ENCODE measurements at regions not wholly inside any gene's neighbourhood (a gene's known extent, or its start where the extent isn't known, plus 50 kb on each side); places are given as distances from the start of the nearest gene placed in this dataset.

- TF ChIP-seq, protein P1, sequence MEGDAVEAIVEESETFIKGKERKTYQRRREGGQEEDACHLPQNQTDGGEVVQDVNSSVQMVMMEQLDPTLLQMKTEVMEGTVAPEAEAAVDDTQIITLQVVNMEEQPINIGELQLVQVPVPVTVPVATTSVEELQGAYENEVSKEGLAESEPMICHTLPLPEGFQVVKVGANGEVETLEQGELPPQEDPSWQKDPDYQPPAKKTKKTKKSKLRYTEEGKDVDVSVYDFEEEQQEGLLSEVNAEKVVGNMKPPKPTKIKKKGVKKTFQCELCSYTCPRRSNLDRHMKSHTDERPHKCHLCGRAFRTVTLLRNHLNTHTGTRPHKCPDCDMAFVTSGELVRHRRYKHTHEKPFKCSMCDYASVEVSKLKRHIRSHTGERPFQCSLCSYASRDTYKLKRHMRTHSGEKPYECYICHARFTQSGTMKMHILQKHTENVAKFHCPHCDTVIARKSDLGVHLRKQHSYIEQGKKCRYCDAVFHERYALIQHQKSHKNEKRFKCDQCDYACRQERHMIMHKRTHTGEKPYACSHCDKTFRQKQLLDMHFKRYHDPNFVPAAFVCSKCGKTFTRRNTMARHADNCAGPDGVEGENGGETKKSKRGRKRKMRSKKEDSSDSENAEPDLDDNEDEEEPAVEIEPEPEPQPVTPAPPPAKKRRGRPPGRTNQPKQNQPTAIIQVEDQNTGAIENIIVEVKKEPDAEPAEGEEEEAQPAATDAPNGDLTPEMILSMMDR (conservative IDR thresholded peaks at IDR 0.05; ENCODE audit: low read depth, low read length) = no peak
- DNase-seq (ENCODE audit: low read depth) = no peak
- H3K4me3 ChIP-seq (ENCODE audit: low read depth, low read length) = no peak overlapping the region
Observed at GRCh38 chr14:96978525-96979272, 181.5 kb downstream of the VRK1 start.

DNA sequence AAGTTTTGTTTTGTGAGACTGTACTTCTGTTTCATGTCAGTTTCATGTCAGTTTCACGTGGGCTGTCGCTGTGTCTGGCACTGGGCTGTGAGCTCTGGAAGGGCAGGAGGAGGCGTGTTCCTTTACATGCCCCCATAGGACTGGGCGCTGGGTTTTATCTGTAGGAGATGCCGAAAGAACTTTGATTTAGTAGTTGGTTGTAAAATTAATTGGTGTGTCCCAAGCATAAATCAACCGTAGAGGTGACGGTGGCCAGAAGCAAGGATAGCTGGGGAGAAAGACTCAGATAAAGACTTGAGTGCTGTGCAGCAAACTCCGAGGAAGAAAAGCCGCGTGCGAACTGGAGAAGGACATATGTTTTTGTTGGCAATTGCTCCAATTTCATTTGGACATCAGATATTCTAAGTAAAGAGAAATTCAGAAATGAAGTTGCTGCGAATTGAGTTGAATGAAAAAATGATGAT is 182.5 kb downstream of the VRK1 start:
- no peak for DNase-seq (ENCODE audit: low read depth)
- TF ChIP-seq, protein P1 (conservative IDR thresholded peaks at IDR 0.05; ENCODE audit: low read depth, low read length) = no peak
- no peak overlapping the region for H3K4me3 ChIP-seq (ENCODE audit: low read depth, low read length)

DNA sequence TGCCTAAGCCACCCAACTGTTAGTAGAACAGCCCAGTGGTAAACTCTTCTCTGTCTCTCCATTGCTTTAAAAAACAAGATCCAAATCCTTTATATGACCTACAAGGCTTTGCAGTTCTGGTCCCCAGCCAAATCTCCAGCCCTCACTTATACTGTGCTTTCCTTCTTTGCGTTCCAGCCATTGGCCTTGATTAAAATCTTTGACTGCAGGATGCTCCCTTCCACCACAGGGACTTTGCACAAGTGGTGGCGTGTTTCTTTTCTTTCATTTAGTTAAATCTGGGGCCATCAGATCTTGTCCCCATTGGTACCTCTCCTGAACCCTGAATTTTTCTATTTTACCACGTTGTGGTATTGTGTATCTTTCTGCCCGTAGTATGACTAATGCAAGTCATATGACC is 183.7 kb downstream of the VRK1 start:
- no peak for DNase-seq (ENCODE audit: low read depth)
- TF ChIP-seq, protein P1 (conservative IDR thresholded peaks at IDR 0.05; ENCODE audit: low read depth, low read length) = no peak
- H3K4me3 ChIP-seq (ENCODE audit: low read depth, low read length) = no peak overlapping the region

- no peak overlapping the region for H3K4me3 ChIP-seq (ENCODE audit: low read depth, low read length)
- no peak for DNase-seq (ENCODE audit: low read depth)
- TF ChIP-seq, protein P1 (conservative IDR thresholded peaks at IDR 0.05; ENCODE audit: low read depth, low read length) = no peak
Observed at GRCh38 chr14:96986256-96987085, 189.3 kb downstream of the VRK1 start.

DNA sequence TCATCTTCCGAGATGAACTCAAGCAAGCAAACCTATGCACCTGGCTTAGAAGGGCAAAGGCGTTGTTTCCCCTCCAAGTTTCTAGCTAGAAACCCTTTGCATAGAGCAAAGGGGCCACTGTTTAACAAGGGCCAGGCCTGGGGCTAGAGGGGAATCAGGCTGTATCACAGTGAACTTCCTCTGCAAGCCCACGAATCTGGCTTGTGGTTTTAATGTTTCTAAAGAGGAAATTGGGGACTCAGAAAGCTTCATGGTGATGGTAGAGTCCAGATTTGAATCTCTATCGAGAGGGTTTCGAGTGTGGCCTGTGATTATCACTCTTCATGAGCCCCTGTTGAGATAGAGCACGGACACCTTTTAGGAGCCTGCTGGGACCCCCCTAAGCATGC is 189.9 kb downstream of the VRK1 start:
- no peak for DNase-seq (ENCODE audit: low read depth)
- TF ChIP-seq, protein P1 (conservative IDR thresholded peaks at IDR 0.05; ENCODE audit: low read depth, low read length) = no peak
- no peak overlapping the region for H3K4me3 ChIP-seq (ENCODE audit: low read depth, low read length)

GRCh38 chr14:96987771-96988170 is 190.6 kb downstream of the VRK1 start:
- DNase-seq (ENCODE audit: low read depth) = no peak
- TF ChIP-seq, protein P1 (conservative IDR thresholded peaks at IDR 0.05; ENCODE audit: low read depth, low read length) = no peak
- H3K4me3 ChIP-seq (ENCODE audit: low read depth, low read length) = no peak overlapping the region

Data from choroid plexus epithelial cell (primary cell).